T-helper 1 cell treated with Interleukin-12 subunit alpha and Interleukin-12 subunit beta and Interleukin-4 antibody, amounts not matched to agents 30 ng/mL and 1 ng/mL, for 36 hours (primary cell): ENCODE measurements at regions not wholly inside any gene's neighbourhood (a gene's known extent, or its start where the extent isn't known, plus 50 kb on each side); places are given as distances from the start of the nearest gene placed in this dataset.
"Not testable (repeated sequence)": the region's sequence is repeated elsewhere in the genome, so short reads cannot be mapped to it uniquely, and the experiment has no call there.

Experiments
- intact Hi-C: fragments of 100-400 bp; cut with micrococcal nuclease; formaldehyde crosslinking; loops from one replicate; pipeline ENCODE4 v1.15.1; 2024

DNA sequence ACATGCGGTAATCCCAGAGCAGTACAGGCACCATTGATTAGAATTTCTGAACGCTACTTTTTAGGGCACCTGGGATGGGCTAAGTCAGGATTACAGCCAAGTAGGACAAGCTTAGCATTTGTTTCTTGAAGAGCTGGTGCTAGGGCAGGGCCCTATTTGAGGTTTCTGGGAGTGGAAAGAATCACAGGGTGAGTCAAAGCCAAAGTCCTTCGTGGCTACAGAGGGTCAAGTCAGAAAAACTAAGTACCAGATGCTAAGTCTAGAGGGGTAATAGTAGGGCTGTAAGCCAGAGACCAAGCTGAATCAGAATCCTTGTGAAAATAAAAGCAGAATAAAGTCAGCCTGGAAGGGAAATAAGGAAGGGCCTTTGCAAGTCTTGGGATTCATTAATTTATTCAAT lies 448.6 kb downstream of the ZIC3 start:
- intact Hi-C loops: no loop called here

DNA sequence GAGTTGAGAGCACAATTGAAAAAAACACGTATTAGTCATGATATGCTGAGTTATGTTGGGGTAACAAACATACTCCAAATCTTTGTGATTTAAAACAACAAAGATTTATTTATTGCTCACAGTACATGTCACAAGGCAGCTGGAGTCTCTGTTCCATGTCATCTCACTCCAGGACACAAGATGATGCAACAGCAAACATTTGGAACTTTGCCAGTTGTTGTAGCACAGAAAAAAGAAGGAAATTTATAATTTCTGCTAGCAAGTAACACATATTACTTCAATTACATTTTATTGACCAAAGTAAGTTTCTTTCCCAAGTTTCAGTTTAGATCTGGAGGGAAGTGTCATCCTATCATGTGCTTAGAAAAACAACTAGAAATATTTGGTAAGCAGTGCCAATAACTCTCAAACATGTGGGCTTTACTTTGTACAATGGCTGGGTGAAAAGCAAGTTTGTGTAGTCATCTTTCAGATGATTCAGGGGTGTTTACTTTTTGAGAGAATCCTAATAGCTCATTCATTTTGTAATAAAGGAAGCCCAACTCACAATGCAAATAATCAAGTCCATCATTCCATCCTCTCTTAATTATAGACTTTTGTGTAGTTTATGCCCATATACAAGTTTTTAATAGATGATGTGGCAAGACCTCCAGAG lies 452.3 kb downstream of the ZIC3 start:
- intact Hi-C loops: no loop called here

DNA sequence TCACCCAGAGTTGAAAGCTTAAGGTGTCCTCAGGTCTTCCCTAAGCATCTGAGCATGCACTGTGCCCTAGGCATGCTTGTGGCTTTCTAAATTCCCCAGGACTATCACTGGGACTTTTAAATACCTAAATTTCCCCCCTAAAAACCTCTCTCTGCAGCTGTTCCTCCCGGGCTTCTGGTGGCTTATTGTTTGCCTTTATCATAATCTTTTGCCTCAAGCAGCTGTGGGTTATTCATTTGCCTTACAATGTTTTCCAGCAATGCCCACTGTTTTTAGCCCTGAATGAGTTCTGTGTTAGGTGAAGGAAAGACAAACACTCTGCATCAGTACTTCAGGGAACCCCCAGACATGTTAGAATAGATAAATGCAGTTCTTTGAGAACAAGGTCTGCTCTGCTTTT lies 455.0 kb downstream of the ZIC3 start:
- intact Hi-C loops: no loop called here

DNA sequence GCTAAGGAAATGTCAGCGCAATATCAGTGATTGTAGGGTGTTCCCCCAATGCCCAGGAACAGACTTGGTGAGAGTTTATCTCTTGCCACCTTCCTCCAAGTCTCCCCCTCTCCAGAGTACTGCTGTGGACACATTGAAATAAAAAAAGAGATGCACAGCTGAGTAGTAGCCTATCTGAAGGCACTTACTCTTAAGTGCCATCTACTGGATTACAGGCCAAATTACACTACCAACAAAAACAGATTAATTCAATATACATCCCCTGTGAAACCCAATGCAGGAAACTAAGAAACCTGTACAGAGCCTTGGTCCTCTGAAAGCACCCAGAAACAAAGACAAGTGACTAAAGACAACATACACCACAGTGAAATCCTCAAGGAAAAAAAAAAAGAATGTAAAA lies 460.3 kb downstream of the ZIC3 start:
- intact Hi-C loops: loop anchor here (2.0 kb wide), 1 partner anchor 593 kb away; no protein-coding TSS in a partner anchor

DNA sequence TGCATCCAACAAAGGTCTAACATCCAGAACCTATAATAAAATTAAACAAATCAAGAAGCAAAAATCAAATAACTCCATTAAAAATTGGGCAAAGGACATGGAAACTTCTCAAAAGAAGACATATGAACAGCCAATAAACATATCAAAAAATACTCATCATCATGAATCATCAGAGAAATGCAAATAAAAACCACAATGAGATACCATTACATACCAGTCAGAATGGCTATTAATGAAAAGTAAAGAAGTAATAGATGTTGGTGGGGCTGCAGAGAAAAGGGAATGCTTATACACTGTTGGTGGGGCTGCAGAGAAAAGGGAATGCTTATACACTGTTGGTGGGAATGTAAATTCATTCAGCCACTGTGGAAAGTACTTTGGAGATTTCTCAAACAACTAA lies 465.8 kb downstream of the ZIC3 start:
- intact Hi-C loops: no loop called here

DNA sequence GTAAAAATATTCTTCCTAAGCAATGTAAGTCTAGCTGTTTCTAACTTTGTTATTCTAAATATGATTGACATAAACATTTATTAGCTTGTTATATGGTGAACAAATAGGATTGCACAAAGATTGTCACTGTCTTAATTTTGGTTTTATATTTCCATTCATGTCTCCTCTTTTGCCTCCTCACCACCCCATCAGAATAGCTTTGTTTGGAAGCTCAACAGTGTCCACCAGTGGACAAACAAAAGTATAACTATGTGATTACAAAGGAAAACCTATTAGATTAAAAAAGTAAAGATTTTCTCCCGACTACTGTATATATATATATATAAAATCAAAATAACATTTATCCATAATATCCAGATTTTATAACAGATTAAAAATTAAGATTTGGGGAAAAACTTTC lies 468.2 kb downstream of the ZIC3 start:
- intact Hi-C loops: no loop called here

DNA sequence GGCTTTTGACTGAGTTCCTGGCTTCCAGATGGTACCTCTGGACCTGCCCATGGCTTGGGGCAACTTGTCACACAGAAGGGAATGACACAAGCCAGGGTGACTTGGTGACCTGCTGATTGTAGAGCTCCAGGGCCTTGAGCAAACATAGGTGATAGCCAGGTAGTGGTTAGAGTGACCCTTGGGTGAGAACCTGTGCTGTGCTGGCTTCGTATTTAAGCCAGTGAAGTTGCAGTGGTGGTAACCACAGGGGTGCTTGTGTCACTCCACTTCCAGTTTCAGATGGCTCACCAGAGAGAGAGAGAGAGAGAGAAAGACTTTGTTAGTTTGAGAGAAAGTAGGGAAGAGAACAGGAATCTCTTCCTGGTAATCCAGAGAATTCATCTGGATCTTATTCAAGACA lies 471.6 kb downstream of the ZIC3 start:
- intact Hi-C loops: no loop called here

DNA sequence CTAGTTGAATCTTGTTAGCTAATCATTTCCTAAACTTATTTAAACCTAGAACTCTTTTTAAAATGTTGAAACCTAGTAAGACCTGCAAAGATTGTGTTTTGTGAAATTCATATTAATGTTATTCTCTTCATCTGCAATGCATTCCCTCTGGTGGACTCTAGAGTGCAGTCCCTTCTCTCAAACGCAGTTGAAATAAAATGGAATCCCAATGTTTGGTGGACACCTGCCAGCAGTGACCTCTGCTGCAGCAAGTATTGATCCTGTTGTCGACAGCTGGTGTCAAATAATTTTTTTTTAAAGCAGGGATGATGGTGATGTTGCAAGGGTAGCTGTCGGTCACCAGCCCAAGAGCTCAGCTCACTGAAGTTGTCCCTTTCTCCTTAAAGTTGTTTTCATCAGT lies 492.0 kb downstream of the ZIC3 start:
- intact Hi-C loops: no loop called here

DNA sequence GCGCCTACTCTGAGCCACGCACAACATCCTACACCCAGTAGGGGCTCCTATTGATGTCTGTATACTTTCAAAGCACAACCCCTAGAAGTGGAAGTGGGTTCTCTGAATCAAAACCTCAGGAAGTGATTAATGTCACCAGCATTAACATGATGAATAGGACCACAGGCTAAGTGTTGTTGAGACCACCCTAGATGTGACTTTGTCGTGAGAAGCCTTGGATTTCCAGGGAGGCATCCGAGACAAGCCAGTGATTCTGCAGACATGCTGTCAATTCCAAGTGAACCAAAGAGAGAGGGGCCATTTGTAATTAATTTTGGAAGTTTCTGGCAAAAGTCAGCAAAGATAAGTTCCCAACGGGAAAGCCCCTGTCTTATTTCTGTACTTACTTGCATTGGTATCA lies 493.0 kb downstream of the ZIC3 start:
- intact Hi-C loops: no loop called here

DNA sequence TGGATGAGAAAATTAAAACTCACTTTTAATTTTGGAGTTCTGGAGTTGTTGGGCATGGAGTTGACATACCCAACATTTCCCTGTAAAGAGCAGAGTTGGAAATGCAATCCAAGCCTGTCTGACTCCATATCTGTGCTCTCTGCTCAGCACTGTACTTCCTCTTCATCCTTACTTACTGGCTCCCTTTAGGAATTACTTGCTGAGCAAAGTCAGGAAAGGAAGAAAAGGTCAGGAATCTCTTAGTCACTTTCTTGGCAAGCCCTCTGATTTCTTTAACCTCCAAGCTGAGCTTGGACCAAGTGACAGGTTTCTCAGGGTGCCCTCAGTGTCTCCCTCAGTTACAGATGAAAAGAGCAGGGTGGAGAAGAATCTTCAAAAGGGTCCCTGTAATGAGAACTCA lies 501.5 kb downstream of the ZIC3 start:
- intact Hi-C loops: no loop called here

DNA sequence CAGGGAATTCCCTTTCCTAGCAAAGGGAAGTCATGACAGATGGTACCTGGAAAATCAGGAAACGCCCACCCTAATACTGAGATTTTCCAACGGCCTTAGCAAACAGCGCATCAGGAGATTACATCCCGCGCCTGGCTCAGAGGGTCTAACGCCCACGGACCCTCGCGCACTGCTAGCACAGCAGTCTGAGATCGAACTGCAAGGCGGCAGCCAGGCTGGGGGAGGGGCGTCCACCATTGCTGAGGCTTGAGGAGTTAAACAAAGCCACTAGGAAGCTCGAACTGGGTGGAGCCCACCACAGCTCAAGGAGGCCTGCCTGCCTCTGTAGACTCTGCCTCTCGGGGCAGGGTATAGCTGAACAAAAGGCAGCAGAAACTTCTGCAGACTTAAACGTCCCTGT lies 507.7 kb downstream of the ZIC3 start:
- intact Hi-C loops: no loop called here

DNA sequence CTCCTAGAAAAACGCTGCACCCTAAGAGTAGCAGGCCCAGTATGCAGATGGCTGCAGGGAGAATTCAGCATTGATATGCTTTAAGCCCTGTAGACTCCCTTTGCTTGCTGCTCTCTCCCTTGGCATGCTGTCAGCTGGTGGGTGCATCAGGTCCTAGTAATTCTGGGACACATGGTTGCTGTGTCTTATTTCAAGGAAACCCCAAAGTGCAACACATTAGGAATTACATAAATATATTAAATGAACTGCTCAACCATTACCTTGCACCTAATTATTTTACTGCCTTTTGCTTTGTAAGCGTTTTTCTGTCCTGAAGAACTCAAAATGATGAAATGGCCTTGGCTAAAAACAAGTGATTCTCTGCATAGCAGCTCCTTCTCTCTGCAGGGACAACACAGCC lies 516.3 kb downstream of the ZIC3 start:
- intact Hi-C loops: no loop called here

DNA sequence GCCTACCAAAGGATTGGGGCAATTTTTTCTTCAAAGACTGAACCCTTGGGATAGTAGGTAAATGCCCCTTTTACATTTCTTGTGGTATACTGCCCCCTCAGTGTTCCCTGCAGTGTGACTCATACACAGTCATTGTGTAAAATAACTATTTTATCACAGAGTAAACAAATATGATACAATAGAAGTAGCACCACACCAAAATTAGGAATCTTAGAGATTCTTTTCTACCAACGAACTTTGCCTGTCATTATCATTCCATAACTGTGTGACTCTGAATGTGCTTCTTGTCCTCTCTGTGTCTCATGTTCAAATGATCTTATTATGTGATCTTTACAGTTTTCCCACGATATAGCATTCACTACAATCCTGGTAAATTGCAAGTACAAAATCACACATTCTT lies 517.0 kb downstream of the ZIC3 start:
- intact Hi-C loops: no loop called here

DNA sequence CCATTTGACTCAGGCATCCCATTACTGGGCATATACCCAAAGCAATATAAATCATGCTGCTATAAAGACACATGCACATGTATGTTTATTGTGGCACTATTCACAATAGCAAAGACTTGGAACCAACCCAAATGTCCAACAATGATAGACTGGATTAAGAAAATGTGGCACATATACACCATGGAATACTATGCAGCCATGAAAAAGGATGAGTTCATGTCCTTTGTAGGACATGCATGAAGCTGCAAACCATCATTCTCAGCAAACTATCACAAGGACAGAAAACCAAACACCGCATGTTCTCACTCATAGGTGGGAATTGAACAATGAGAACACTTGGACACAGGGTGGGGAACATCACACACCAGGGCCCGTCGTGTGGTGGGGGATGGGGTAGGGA lies 545.0 kb downstream of the ZIC3 start:
- intact Hi-C loops: not testable (repeated sequence)

DNA sequence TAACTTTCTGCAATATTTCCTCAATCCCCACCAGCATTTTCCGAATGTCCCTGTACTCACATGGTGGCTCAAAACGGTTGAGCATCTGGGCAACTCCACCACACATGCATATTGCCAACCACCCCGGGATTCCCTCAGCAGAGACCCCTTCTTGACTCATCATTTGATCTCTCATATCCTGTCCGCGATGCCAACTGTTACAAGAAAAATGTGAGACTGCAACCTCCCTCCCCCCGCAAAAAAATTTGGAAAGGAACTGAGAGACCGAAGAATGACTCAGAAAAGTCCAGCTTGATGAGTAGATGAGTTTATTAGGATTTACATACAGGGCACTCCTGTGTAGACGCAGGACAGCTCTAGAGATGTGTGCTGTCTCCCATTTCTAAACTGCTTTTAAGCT lies 561.4 kb downstream of the ZIC3 start:
- intact Hi-C loops: loop anchor here (5.0 kb wide), 1 partner anchor 1845 kb away; no protein-coding TSS in a partner anchor

DNA sequence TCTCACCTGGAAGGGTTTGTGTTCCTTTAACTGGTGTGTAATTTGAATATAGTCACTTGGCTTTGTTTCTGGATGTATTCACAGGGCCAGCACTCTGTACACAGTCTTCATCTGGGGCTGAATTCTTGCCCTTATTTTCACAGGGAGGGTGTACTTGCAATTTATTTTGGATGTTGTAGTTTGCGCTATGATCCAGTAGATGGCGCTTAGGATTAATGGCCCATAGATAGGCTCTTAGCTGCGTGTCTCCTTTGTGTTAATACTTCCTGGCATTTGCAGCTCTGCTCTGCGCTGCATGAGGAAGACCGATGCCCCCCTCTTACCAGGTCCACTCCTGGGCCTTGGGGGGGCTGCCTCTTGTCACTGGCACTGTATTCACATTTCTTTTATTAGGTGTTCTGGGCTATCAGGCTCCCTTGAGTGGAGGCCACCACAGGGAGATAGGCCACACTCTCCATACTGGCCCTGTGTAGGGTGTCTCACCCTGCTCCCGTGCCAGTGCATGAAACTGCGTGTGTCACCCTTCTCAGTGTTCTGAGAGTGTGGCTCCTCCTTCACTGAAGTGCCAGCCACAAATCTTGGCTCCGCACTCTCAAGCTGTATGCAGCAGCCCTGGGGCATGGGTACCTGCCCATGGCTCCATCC lies 562.2 kb downstream of the ZIC3 start:
- intact Hi-C loops: loop anchor here (1.0 to 5.0 kb wide), 2 partner anchors 617 to 1844 kb away; no protein-coding TSS in a partner anchor

DNA sequence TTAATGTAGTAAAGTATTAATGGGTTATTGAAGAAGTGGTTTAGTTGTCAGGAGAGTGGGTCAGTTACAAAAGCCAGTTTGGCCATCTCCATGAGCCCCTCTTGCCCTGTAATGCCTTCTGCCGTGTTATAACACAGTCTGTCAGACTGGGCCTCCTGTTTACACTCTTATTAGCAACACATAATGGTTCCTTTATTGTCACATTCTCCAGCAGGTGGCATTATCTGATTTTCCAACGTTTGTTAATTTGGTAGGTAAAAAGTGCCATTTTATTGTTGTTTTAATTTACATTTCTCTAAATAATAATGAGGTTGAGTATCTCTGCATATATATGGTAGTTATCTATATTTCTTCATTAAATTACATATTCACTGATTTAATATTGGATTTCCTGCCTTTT lies 560.8 kb downstream of the FGF13 start:
- intact Hi-C loops: loop anchor here (1.0 kb wide), 1 partner anchor 595 kb away; no protein-coding TSS in a partner anchor

DNA sequence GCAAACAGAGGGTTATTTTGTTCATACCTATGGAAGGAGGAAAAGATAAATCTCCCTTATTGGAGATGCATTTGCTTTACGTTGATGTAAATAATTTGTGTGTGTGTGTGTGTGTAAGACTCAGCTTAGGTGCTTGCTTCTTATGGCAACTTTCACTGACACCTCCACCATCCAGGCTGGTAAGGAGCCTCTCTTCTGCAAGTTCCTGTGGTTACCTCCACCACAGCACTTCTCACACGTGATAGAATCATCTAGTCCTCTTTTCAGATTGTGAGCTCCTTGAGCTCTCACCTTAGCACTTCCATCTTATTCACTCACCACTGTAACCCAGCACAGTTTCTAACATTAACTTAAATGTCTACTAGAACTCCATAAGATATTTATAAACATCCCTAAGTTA lies 553.7 kb downstream of the FGF13 start:
- intact Hi-C loops: no loop called here

DNA sequence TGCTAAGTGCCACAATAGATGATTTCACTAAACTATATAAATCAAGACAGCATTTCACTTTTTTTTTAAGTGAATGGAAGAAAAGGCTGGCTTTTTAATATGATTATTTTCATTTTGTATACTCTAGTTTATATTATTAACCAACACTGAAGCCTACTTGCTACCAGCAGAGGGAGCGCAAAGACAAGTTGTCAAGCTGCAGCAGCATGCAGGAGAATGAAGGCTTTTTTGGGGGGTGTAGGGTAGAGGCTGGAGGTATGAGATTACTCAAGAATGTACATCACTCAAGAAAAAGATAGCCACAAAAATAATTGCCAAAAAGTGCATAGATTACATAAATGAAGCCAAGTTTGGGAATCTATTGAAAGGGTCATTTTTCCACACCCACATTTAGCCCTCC lies 519.5 kb downstream of the FGF13 start:
- intact Hi-C loops: no loop called here

DNA sequence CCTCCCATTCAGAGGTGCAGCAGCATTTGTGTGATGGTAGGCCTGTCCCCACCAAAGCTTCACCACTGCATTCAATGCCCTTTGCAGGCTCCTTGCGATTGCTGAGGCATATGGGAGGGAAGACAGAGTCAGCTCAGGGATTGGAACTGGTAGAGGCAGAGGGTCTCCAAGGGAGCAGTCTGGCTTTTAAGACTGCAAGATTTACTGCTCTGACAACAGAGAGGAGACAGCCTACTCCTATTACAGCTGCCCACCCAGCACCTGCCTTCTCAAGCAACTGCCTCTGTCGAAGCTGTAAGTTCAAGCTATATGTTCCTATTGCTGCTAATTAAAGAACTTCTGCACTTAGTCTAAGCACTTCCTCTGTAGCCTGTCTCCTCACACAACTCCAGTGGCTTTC lies 481.8 kb downstream of the FGF13 start:
- intact Hi-C loops: no loop called here

DNA sequence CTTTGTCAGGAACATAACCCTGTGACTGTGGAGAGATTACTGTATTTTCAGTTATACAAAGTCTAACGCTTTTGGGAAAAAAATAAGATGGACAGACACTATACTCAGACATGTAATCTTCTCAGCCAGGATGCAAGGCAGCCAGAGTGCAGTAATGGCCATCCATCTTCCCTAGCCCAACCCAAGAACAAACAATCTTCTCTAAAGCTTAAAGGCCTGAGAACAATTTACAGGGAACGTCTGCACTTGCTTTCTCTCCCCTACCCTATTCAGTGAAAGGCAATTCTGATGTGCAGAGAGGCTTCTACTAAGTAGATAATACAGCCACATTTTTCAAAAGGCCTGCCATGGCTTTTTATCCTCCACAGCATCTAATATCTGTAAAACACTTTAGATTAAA lies 471.3 kb downstream of the FGF13 start:
- intact Hi-C loops: no loop called here

DNA sequence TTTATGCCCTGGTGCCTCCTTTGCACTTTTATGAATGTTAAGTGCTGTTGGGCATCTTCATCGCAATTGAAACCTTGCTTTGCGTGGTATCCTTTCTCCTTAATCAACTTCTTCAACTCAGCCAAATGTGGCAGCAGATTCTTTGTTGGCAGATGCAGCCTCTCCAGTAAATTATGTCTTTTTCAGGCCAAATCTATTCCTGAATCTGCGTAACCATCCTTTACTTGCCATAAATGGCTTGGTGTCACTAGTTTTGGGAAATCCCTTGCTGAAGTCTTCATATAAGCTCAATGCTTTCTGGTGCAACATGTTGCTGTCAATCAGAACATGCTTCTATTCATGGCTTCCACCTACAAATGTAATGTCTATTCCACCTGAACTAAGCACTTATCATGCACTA lies 457.5 kb downstream of the FGF13 start:
- intact Hi-C loops: no loop called here

DNA sequence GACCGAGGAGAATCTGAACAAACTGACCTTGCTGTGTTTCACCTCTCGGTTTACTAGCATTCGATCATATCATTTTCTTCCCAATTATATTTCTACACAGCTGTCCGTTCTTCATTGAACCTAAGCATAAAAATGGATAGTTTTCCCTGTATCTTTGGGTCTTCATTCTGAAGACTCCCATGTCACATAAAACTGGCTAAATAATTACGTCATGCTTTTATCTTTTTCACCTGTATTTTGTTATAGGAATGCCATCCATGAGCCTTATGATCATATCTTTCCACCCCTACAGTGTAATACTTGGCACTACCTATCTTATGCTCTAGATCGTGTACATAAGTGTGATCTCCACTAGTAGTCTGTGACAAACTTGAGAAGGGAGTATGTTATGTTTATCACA lies 456.1 kb downstream of the FGF13 start:
- intact Hi-C loops: no loop called here
